BLaER1 (cell line): ENCODE measurements at regions not wholly inside any gene's neighbourhood (a gene's known extent, or its start where the extent isn't known, plus 50 kb on each side); places are given as distances from the start of the nearest gene placed in this dataset.
"Not testable (repeated sequence)": the region's sequence is repeated elsewhere in the genome, so short reads cannot be mapped to it uniquely, and the experiment has no call there.

Experiments used
- H3K27ac ChIP-seq: shearing (Covaris generic); formaldehyde crosslinking; 2 replicates; pipeline ENCODE4 v1.8.1; 2022
- H3K27me3 ChIP-seq: shearing (Covaris generic); formaldehyde crosslinking; 2 replicates; pipeline ENCODE4 v1.8.1; 2022
- H3K36me3 ChIP-seq: shearing (Covaris generic); formaldehyde crosslinking; 2 replicates; pipeline ENCODE4 v1.8.1; 2022
- H3K4me1 ChIP-seq: shearing (Covaris generic); formaldehyde crosslinking; 2 replicates; pipeline ENCODE4 v1.8.1; 2022
- H3K4me2 ChIP-seq: shearing (Covaris generic); formaldehyde crosslinking; 2 replicates; pipeline ENCODE4 v1.8.1; 2022
- H3K4me3 ChIP-seq: shearing (Covaris generic); formaldehyde crosslinking; 2 replicates; pipeline ENCODE4 v1.8.1; 2022
- H3K9ac ChIP-seq: shearing (Covaris generic); formaldehyde crosslinking; 2 replicates; pipeline ENCODE4 v1.8.1; 2022
- H3K9me3 ChIP-seq: shearing (Covaris generic); formaldehyde crosslinking; 2 replicates; pipeline ENCODE4 v1.8.1; 2022
- H4K20me1 ChIP-seq: shearing (Covaris generic); formaldehyde crosslinking; 2 replicates; pipeline ENCODE4 v1.8.1; 2022
- Cebpa-rat ChIP-seq: shearing (Covaris generic); IDR thresholded peaks from 2 replicates; pipeline ENCODE4 v1.8.1; 2022

DNA sequence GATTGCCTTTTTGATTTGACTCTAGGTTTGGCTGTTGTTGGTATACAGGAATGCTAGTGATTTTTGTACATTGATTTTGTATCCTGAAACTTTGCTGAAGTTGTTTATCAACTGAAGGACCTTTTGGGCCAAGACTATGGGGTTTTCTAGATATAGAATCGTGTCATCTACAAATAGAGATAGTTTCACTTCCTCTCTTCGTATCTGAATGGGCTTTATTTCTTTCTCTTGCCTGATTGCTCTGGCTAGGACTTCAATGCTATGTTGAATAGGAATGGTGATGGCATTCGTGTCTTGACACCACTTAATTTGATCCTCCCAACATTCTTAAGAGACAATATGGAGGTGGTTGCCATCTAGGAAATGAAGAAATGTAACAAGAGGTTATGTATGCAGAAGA lies 388.1 kb upstream of the API5 start:
- H3K4me3 ChIP-seq = no peak overlapping the region
- no peaks in the 10 kb centered on the region for H3K27me3 ChIP-seq
- no peak overlapping the region for H3K9ac ChIP-seq
- H4K20me1 ChIP-seq = no peaks in the 10 kb centered on the region
- H3K4me2 ChIP-seq = 0 out of 2 replicates have a peak overlapping the region, but pooled peaks have one; percentile 5
- peaks cover 18% of the 10 kb centered on the region; the same call in 1 of the 2 replicates for H3K9me3 ChIP-seq
- H3K27ac ChIP-seq = no peak overlapping the region
- no peaks in the 10 kb centered on the region for H3K4me1 ChIP-seq
- no peak for TF ChIP-seq Cebpa-rat
- no peaks in the 10 kb centered on the region for H3K36me3 ChIP-seq

DNA sequence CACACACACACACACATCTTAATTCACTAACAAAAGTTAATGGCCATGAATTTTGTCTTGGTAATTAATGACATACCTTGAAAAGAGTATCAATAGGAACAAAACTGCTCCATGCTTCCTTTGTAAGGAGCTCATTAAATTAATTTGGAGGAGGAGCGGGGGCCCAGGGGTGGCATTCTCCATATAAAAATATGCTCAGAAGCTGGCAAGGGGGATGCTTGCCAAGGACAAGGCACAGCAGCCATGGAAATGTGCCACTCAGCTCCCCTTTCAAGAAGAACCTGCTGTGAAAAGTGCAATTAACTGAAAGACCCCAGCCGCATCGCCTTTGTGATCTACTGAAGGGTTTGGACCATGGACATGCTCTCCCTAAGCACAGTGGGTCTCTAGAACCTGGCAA lies 385.9 kb upstream of the API5 start:
- Histone ChIP-seq H3K4me3 (no peak overlapping the region), H3K4me2 (no peak overlapping the region), H3K27ac (no peak overlapping the region), H3K36me3 (no peaks in the 10 kb centered on the region), H3K9ac (no peak overlapping the region), H3K27me3 (no peaks in the 10 kb centered on the region), H3K9me3 (peaks cover 6% of the 10 kb centered on the region), H3K4me1 (0 out of 2 replicates have a peak, but pooled peaks cover 8% of the 10 kb centered on the region), H4K20me1 (no peaks in the 10 kb centered on the region)
- TF ChIP-seq Cebpa-rat = no peak

DNA sequence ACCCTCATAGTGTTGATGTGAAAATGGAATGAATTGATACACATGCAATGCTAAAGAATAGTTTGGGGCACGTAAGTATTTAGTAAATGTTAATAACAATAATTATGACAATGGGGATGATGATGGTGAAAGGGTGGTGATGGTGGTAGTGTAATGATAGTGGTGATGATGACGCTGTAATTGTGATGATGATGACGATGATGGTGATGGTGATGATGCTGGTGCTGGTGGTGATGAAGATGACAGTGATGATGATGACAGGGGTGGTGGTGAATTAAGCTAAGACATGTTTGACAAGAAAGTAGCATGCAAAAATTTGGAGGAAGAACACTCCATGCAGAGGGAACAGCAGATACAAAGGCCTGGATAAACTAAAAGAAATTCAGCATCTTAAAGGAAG lies 364.4 kb upstream of the API5 start:
- no peaks in the 10 kb centered on the region for H3K36me3 ChIP-seq
- H3K27me3 ChIP-seq = no peaks in the 10 kb centered on the region
- H3K4me1 ChIP-seq = no peaks in the 10 kb centered on the region
- H3K4me2 ChIP-seq = no peak overlapping the region
- H3K9ac ChIP-seq = no peak overlapping the region
- no peaks in the 10 kb centered on the region for H3K9me3 ChIP-seq
- no peaks in the 10 kb centered on the region for H4K20me1 ChIP-seq
- H3K27ac ChIP-seq = no peak overlapping the region
- no peak overlapping the region for H3K4me3 ChIP-seq
- TF ChIP-seq Cebpa-rat = no peak

DNA sequence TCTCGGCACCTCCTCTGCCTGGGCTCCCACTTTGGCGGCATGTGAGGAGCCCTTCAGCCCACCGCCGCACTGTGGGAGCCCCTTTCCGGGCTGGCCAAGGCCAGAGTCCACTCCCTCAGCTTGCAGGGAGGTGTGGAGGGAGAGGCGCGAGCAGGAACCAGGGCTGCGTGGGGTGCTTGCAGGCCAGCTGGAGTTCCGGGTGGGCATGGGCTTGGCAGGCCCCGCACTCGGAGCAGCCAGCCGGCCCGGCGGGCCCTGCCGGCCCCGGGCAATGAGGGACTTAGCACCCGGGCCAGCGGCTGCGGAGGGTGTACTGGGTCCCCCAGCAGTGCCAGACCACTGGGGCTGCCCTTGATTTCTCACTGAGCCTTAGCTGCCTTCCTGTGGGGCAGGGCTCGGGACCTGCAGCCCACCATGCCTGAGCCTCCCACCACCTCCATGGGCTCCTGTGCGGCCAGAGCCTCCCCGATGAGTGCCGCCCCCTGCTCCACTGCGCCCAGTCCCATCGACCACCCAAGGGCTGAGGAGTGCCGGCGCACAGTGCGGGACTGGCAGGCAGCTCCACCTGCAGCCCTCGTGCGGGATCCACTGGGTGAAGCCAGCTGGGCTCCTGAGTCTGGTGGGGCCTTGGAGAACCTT lies 361.9 kb upstream of the API5 start:
- H3K27ac ChIP-seq, H3K9ac ChIP-seq, H3K36me3 ChIP-seq: not testable (repeated sequence)

DNA sequence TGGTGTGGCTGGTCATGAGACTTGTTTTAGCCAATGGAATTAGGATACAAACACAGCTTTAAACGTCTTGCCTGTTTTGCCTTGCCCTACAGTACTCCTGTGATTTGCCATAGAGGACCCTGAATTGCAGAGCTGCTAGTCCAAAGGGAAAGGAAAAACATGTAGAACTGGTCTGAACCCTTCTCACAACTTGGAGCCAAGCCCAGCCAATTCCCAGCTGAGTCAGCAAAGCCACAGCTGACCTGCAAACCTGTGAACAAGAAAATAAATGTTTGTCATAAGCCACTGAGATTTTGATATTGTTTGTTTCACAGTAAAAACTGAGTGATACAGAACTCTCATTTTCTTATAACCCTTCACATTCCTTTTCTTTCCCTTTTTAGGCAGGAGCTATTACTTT lies 360.5 kb upstream of the API5 start:
- Histone ChIP-seq H3K36me3 (no peaks in the 10 kb centered on the region), H4K20me1 (no peaks in the 10 kb centered on the region), H3K9ac (no peak overlapping the region), H3K4me3 (no peak overlapping the region), H3K27me3 (no peaks in the 10 kb centered on the region), H3K27ac (no peak overlapping the region), H3K9me3 (no peaks in the 10 kb centered on the region), H3K4me1 (no peaks in the 10 kb centered on the region), H3K4me2 (no peak overlapping the region)
- no peak for TF ChIP-seq Cebpa-rat

More for the DNA sequence above, 361.9 kb upstream of the API5 start:
- not testable (repeated sequence) for H3K4me3 ChIP-seq, H3K4me1 ChIP-seq, H3K27me3 ChIP-seq, H4K20me1 ChIP-seq, H3K4me2 ChIP-seq, H3K9me3 ChIP-seq

DNA sequence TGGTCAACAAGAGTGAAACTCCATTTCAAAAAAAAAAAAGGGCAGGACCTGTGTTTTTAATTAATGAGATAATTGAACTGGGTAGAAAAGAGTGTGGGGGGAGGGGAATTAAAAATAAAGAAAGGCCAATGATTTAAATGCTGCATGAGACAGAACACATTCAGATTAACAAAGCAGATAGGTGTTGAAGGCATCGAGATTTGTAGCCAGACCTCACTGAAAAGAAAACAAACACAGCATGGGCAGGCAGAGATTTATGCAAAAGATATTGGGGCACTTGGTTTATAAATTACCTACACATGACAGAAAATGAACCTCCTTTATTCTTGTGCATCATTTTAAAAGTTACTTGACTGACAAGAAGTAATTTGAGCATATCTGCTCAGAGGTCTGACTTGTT lies 354.0 kb upstream of the API5 start:
- H3K4me3 ChIP-seq = no peak overlapping the region
- no peaks in the 10 kb centered on the region for H3K36me3 ChIP-seq
- H4K20me1 ChIP-seq = no peaks in the 10 kb centered on the region
- no peak for TF ChIP-seq Cebpa-rat
- no peak overlapping the region for H3K27ac ChIP-seq
- H3K4me2 ChIP-seq = no peak overlapping the region
- H3K27me3 ChIP-seq = no peaks in the 10 kb centered on the region
- no peak overlapping the region for H3K9ac ChIP-seq
- no peaks in the 10 kb centered on the region for H3K4me1 ChIP-seq
- H3K9me3 ChIP-seq = no peaks in the 10 kb centered on the region

DNA sequence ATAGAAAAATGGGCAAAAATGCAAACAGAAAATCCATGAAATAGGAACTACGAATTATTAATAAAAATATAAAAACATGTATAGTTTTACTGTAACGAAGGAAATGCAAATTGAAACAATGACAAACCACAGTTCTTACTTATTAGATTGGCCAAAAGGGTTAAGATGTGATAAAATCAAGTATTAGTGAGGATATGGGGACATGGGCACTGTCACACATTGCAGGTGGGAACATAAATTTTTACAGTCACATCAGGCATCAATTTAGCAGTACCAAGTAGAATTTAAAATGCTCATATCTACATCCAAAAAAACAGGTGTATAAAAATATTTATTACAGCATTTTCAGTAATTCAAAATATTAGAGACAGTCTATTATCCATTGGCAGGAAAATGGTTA lies 353.2 kb upstream of the API5 start:
- H3K9ac ChIP-seq = no peak overlapping the region
- no peak overlapping the region for H3K4me2 ChIP-seq
- H3K27me3 ChIP-seq = no peaks in the 10 kb centered on the region
- H3K4me3 ChIP-seq = no peak overlapping the region
- no peak overlapping the region for H3K27ac ChIP-seq
- no peak for TF ChIP-seq Cebpa-rat
- no peaks in the 10 kb centered on the region for H3K9me3 ChIP-seq
- no peaks in the 10 kb centered on the region for H3K36me3 ChIP-seq
- no peaks in the 10 kb centered on the region for H3K4me1 ChIP-seq
- no peaks in the 10 kb centered on the region for H4K20me1 ChIP-seq

DNA sequence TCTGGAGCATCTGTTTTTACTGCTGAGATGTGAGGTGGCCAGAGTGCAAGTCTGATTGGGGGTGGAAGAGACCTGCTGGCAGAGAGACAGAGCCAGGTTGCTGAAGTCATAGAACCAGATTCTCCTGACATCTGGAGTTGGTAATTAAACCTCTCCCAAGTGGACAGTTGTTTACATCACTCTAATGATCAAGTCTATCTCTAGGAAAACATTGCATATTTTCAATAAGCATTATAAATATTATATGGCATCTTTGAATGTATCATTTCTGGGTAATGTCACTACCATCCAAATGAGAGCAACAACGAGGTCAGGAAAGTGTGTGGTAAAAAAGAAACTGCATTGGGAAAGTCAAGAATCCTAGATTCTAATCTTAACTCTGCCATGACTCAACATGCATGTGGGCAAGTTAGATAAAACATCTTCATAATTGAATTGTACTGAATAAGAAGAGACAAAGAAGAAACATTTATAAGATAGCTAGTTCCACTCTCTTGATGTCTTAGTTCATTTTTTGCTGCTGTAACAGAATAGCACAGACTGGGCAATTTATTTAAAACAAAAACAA lies 351.2 kb upstream of the API5 start:
- no peaks in the 10 kb centered on the region for H3K36me3 ChIP-seq
- no peak overlapping the region for H3K9ac ChIP-seq
- H3K4me3 ChIP-seq = no peak overlapping the region
- no peak overlapping the region for H3K4me2 ChIP-seq
- no peaks in the 10 kb centered on the region for H3K27me3 ChIP-seq
- no peaks in the 10 kb centered on the region for H4K20me1 ChIP-seq
- H3K27ac ChIP-seq = no peak overlapping the region
- no peaks in the 10 kb centered on the region for H3K4me1 ChIP-seq
- H3K9me3 ChIP-seq = no peaks in the 10 kb centered on the region
- TF ChIP-seq Cebpa-rat = no peak

DNA sequence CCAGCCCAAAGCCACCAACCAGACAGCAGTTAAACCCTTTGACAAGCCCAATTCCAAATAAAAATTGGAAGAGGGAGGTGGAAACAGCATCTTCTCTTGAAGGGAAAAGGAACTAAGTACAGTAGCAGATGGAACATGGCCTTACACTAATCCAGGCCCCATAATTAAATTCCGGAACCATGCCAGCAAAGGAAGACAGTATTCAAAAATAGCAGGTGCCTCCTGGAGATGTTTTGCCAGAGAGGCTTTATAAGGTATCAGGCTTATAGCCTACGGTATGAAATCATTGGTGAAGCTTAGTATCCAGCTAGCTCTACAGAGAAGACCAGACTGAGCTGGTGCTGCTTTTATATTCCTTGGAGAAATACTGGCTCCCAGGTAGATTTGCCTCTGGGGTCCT lies 344.1 kb upstream of the API5 start:
- no peaks in the 10 kb centered on the region for H3K36me3 ChIP-seq
- no peak overlapping the region for H3K4me3 ChIP-seq
- no peak overlapping the region for H3K9ac ChIP-seq
- H4K20me1 ChIP-seq = no peaks in the 10 kb centered on the region
- no peaks in the 10 kb centered on the region for H3K4me1 ChIP-seq
- no peaks in the 10 kb centered on the region for H3K9me3 ChIP-seq
- H3K27me3 ChIP-seq = no peaks in the 10 kb centered on the region
- no peak for TF ChIP-seq Cebpa-rat
- H3K27ac ChIP-seq = no peak overlapping the region
- H3K4me2 ChIP-seq = no peak overlapping the region

DNA sequence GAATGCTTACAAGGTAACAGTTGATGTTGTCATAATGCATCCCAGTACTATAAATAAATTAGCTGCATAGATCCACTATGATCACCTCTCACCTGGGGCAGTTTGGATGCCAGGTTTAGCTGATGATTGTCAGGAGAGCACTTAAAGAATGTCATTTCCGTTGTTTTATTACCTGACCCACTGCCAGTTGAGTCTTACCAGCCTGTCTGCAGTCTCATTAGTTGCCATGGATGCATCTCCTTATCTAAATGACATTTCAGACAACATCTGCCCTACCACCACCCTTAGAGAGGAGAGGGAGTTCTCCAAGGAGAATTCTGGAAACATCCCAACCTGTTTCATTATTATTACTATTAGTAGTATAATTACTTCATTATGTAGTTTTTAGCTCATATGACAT lies 339.1 kb upstream of the API5 start:
- no peak overlapping the region for H3K27ac ChIP-seq
- H3K9me3 ChIP-seq = no peaks in the 10 kb centered on the region
- H3K4me2 ChIP-seq = no peak overlapping the region
- H4K20me1 ChIP-seq = no peaks in the 10 kb centered on the region
- no peaks in the 10 kb centered on the region for H3K36me3 ChIP-seq
- H3K4me1 ChIP-seq = no peaks in the 10 kb centered on the region
- H3K27me3 ChIP-seq = no peaks in the 10 kb centered on the region
- no peak for TF ChIP-seq Cebpa-rat
- H3K9ac ChIP-seq = no peak overlapping the region
- H3K4me3 ChIP-seq = no peak overlapping the region
